HG03108 (cell line): ENCODE measurements at regions not wholly inside any gene's neighbourhood (a gene's known extent, or its start where the extent isn't known, plus 50 kb on each side); places are given as distances from the start of the nearest gene placed in this dataset.

Experiments
- ATAC-seq: cut with Tn5 transposase; IDR thresholded peaks from one replicate; pipeline ENCODE4 v1.9.1; 2021; ENCODE audit warnings: moderate library complexity; ENCODE audit not compliant: unreplicated experiment

DNA sequence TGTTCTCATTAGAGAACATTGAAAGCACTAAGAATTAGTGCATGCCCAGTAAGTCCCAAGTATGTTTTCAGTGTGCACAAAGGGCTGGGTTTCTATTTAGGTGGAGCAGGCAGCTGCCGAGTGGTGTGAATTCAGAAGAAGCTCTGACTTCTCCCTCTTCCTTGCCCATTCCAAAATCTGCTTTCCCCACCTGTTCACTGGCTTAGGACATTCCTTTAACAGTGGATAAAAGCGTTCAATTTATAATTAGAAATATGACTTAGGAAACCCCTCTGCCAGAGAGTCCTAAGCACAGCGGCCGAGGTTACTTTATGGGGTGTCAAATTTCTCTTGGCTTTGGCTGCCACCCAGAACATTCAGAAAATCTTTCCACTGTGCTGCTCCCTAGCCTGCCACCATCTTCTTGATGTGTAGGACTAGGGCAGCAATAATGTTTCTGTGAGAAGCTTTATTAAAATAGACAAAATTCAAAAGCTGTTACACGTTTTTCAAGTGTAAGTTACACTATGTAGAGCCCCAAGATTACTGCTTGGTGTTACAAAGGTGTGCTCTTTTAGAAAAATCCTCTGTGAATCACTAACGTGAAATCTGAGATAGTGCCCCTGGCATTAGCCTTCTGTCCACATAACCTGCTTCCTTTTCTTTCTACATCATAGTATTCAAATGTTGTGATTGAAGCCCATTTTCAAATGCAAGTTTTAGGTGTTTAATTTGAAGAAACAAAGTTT, 191.6 kb upstream of the ANKRD50 start:
- ATAC-seq: no peak

DNA sequence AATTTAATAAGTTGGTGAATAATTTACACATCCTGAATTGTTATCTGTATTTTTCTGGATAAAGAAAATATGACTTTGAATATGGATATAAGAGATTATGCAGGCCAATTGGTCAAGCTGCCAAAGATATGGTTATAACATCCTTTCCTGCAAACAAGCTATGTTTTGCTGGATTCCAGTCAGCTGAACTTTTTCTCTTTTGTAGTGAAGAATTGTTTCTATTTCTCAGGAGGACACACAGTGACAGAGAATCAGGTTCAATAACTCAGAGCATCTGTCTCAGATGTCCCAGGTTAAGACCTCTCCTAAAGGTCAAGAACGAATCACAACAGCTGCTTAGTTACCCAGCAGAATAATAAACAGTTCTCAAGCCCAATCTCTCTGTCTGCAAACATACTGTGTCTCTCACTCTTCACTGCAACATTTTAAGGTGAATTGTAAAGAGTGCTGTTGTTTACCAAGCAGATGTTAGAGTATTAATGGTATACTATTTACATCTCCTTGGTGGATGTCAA, 189.5 kb upstream of the ANKRD50 start:
- no peak for ATAC-seq

DNA sequence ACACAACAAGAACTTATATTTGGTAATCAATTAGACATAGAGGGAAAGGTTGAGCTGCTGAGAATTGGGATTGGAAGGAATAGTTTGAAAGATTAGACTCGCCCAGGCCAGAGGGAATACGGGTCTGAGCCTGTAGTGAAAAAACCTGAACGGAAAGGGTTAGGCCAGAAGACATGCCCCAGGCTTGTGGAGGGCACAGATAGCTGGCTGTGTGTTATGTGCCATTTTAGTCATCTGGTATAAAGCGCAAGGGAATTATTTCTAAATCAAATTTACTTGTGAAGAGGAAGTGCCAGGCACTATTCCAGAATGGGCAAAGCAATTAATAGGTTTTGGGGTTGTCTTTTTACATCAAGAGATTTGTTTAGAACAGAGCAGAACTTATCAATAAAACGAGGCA, 187.5 kb upstream of the ANKRD50 start:
- no peak for ATAC-seq

DNA sequence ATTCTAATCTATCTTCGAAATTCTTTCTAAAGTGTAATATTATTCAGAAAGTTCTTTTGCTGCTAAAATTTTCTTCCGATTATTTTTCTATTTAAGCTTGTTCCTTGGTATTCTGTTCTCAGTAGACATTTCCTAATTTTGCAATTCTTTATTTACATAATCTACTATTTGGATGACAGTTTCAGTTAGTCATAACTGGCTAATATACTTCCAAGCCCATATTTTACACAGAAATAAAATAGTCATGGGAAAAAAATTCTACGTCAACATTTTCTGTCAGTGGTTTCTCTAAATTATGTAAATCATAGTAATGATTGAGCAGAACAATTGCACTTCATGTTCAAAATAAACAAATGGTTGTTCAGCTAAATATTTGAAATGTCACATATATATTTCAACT, 178.0 kb upstream of the ANKRD50 start:
- ATAC-seq: no peak

DNA sequence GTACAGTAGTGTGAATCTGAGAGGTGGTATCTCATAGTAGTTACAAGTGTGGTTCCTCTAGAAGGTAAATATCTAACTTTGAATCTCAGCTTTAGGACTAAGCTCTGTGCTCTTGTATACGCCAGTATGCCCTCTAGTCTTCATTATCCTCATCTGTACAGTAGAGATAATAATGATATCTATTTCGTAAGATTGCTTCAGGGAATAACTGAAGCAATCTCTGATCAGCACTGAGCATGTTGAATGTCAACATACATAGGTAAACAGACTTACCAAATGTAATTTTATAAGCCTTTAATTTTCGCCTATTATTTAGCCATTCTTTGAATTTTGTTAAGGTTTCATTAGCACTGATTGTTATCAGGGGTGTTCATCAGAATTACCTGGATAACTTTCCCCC, 175.2 kb upstream of the ANKRD50 start:
- no peak for ATAC-seq

DNA sequence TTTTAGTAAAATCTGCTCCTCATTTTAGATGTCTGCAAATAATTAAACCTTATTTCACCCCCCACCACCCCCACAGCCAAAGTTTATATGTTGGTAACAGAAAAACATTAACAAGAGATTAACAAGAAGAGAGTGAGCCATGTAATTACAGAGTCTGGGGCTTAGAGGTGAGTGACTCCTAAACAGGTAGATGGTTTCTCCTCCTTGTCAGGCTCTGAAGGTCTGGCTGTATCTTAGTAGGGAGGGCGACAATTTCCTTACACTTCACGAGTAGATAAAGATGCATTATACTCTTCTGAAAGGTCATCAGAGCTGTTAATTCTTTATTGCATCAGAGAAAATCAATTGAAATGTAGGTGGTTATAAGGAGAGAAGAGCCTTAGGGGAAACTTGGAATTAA, 171.8 kb upstream of the ANKRD50 start:
- ATAC-seq: no peak

DNA sequence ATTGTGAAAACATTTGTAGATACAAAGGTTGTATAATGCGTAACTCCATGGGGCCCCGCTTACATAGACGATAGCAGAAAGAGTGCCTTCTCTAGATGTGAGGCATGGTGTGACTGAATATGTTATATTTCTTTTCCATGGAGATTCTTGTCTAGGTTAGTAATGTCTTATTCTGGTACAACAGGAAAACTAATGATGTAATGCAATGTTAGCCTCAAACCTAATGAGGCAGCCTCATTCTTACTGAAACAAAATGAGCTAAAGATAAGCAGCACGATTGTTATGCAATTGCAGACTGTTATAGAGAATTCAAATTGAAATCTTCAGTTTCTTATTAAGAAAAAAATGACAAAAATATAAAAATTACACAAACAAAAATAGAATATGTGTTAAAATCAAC, 171.1 kb upstream of the ANKRD50 start:
- no peak for ATAC-seq

DNA sequence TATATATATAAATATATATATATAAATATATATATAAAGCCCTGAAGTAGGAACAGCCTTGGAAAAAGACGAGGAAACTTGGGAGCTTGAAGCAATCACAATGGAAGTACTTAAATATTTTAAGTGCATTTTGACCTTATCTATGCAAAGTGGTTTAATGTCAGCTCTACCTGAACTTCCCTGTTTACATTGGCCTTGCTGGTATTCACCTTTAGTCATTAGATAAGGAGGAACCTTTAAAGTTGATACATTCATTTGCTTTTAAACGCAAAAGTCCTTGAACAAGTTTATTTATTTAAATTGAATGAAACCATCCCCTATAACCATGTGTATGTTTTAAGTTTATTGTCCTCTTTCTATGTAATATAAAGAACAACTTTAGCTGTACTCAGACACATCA, 166.7 kb upstream of the ANKRD50 start:
- no peak for ATAC-seq

DNA sequence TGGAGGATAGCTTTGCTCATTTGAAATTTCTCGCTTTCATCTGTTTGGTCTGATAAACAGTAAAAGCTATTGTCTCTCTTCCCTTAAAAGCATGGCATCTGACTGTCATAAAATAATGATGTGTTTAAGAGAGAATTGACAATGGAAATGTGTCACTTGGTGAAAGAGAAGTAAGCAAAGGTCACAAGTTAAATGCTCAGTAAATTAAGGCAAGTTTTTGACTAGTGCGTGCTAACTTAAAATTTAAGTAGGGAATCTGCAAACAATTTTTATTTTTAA, 161.6 kb upstream of the ANKRD50 start:
- ATAC-seq: no peak

DNA sequence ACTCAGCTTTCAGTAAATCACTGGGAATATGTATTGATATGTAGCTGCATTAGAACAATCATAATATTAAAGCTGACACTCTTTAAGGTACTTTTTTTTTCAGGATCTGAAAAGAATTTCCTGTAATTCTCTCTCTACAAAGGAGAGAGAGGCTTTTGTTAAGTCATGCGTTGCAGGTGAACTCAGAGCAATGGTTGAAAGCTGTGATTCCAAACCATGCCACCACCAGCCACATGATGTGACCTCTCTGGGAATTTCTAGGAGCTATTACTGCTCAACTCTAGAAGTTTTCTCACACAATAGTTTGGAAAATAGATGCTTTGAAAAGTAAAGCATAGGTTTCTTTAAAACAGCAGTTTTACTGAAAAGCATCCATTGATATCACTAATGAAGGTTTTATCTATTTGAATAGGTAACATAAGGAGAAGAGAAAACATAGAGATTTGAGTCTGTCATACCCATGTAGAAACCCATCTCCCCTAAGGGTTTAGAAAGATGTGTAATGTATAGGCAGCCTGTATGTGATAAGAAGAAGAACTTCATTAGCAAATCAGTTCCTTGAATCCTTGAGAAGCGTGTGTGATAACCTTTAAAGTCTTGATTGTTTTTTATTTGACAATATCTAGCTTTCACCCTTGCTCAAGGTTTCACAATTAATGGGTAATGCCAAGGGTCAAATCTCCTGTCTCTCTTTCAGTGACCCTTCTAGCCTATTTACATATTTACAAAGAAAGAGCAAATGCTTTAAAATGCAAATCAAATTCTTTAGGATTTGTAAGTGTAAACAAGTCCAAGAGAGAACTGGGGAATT, 161.0 kb upstream of the ANKRD50 start:
- no peak for ATAC-seq

DNA sequence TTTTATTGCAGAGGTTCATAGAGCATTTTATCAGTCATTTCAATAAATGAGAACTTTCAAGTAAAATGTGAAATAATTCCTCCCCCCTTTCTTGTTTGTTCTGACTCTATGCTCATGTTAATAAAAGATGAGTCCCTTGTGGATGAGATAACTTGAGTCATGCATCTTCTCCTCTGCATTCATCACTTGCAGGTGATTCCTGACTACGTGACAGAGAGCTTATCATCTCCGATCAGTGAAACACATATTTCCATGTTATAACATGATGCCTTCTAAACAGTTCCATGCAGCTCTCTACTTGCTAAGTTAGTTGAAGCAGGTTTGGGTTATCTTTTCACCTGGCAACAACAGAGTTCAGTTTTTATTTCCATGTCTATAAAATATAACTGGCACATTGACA, 160.1 kb upstream of the ANKRD50 start:
- no peak for ATAC-seq

DNA sequence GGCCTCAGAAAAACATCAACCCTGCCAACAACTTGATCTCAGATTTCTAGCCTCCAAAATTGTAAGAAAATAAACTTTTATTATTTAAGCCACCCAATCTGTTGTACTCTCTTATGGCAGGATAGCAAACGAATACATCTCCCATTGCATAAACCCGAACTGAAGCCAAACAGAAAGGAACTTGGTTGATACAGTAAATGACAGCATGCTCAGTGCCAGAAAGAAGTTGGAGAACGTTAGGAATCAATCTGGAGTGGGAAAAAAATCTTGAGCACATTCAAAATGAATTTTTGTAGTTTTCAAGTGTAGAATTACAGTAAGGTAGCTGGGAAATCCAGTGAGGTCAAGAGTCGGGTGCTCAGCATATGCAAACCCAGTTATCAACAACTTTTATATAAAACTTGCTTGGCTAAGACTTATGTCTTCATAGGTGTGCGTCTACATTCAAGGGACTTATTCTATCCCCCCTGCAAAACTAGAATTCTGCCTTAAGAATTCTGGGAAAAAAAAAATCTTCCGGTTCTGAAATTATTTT, 157.5 kb upstream of the ANKRD50 start:
- no peak for ATAC-seq

DNA sequence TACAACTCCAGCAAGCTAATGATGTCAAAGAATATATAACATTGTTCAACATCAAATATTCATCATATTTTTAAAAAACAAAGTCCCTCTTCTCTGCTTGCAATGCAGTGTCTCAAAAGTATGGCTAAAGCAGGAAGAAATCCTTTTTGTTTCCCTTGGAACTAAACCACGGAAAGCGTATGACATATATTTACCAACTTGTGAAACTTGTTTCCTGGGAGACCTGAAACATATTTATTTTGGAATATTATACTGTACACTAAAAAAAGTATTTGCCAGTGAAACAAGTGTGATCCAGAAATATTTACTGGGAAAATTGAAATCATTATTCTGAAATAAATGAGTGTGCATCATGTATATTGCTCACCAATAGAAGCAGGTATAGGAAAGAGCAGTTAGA, 156.0 kb upstream of the ANKRD50 start:
- no peak for ATAC-seq

DNA sequence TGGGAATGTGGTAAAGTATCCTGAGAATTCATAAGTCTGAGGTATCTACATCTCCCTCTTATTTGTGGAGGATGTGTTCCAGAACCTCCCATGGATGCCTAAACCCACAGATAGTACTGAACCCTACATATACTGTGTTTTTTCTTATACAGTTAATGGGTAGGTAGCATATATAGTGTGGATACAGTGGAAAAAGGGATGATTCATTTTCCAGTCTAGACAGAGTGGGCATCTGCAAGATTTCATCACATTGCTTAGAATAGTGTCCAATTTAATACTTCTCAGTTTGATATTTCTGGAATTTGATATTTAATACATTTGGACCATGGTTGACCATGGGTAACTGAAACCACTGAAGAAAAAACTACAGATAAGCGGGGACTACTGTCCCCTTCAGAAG, 155.0 kb upstream of the ANKRD50 start:
- ATAC-seq: no peak

DNA sequence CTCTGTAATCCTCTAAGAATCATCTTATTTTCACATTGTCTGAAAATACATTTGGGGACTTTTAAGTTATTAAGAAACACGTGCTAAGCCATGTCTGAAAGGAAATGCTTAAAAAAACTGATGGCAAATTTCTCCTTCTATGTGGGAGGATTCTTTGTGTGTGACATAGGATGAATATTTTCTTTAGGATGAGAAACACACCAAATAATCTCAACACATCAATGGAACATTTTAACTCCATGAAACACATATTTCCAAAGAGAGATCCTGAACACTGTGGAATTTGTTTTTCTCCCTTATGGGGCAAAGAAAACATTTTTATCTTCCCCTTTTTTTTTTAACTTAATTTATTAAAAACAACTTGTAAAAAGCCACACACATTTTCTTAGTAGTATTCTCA, 153.8 kb upstream of the ANKRD50 start:
- ATAC-seq: no peak

DNA sequence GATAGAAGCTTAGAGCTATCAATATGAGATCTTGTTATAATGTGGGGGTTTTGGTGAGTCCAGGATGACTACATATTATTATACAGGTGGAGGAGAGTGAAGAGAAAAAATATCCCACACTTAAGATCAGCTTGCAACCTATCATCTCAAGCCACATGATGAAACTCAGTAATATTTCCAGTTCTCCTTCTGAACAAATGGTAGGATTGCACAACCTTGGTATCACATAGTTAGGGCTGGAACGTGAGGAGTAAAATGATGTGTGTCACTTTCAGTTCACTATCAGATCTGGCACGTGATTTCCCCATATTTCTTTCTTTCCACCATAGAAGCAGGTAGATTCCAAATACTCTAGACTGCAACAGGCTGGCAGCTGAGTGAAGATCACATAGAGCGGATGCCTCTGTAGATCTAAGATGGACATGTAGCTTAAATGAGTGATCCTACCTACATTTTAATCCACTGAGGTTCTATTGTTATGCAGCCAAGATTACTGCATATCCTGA, 150.6 kb upstream of the ANKRD50 start:
- ATAC-seq: no peak

DNA sequence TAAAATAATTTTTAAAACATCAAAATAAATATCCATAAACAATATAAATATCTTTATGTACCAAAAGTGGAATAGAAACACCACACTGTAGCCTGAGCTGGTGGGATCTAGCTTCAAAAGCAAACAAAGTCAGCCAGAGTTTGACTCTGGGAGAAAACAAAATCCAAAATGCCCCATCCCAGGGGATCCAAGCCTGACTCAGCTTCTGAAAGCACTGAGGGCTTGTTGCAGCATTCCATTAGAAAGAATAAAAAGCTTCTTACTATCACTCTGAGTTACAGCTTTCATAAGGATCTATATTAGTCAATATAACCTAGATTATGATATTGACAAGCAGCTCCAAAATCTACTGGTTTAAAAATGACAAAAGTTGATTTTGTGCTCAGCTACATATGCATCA, 149.7 kb upstream of the ANKRD50 start:
- no peak for ATAC-seq

DNA sequence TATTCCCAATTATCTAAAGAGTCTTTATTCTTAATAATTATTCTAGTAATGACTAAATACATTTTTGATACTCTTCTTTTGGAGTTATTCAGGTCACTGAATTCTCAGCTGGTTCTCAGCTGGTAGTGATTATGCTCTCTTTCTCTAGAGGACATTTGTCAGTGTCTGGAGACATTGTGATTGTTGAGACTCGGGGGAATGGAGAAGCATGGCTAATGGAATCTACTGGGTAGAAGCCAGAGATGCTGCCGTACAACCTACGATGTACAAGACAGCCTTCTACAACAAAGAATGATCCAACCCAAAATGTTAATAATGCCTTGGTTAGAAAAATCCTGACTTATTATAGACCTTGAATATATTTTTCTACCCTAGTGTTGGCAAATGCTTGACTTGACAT, 149.2 kb upstream of the ANKRD50 start:
- no peak for ATAC-seq

DNA sequence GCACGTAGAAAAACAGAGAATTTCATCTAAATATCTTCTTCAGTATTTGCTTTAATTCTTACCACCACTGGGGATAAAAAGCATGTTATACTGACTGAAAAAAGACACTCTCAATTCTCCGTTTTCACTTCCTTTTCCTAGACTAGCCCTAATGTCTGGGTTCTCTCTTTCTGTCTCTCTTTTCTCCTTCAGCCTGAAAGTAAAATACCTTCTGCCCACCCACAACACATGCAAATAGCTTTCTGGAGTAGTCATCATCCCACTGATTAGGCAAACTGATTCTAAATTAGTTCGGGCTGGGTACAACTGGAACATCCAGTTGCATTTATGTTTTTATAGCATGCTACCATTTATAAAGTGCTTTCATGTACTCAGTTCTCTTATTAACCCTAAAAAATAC, 142.4 kb upstream of the ANKRD50 start:
- ATAC-seq: no peak

DNA sequence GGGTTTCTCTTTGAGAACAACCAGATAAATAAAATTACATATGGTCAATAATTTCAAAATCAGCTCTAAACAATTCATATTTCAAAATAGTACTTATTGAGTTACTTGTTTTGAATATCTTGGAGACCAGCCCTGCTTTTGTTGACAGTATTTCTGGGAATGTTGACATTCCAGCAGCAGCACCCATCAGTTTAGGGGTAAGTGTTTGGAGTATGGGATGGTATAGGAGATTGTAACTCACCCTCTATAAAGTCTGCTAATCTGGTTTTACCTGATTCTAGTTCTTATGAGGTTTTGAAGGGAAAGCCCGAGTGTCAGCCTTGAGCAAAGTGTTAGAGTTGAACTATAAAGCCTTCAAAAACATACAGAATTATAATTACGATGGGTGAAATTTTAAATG, 139.2 kb upstream of the ANKRD50 start:
- ATAC-seq: no peak

DNA sequence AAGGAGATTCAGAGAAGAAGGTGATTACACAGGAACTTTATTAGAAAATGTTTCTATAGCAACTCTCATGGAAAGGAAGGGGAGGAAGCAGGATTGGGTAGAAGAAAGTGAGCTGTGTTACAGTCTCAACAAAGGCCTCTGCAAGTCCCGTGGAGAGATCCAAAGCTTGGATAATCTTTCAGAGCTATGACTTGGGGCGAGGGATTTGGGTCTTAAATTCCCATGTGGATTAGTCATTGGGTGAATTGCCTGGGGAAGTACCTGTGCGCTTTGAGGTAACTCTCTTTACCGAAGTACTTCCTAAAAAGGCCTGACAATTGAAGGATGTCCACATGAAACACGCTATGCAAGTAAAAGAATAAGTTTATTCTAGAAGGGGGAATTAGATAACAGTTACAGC, 133.8 kb upstream of the ANKRD50 start:
- ATAC-seq: no peak

DNA sequence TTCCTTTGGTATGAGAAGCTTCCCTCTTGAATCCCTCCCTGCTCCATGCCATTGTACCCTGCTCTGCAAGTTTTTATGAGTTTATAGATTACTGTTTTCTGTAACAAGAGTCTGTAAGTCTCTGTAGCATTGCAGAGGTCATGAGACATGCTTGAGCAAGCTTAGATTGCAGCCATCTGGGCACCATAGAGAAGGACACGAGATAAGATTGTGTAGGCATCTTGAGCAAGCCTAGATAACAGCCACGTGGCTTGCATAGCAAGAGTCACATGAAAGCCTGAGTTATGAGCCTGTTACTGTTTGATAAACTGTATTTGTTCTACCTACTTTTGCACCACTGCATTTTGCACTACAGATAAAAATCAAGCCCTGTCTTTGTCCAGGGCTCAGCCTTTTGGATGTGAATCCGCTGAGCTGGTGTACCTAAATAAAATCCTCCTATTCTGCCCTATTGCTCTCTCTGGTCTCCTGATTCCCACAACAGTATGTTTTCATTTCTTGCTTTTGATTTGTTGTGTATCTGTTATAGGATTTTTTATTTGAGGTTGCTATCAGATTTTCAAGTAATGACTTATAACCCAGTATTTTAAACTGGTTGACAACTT, 127.4 kb upstream of the ANKRD50 start:
- ATAC-seq: no peak
